ENCODE measurements at regions not wholly inside any gene's neighbourhood (a gene's known extent, or its start where the extent isn't known, plus 50 kb on each side); places are given as distances from the start of the nearest gene placed in this dataset.

DNA sequence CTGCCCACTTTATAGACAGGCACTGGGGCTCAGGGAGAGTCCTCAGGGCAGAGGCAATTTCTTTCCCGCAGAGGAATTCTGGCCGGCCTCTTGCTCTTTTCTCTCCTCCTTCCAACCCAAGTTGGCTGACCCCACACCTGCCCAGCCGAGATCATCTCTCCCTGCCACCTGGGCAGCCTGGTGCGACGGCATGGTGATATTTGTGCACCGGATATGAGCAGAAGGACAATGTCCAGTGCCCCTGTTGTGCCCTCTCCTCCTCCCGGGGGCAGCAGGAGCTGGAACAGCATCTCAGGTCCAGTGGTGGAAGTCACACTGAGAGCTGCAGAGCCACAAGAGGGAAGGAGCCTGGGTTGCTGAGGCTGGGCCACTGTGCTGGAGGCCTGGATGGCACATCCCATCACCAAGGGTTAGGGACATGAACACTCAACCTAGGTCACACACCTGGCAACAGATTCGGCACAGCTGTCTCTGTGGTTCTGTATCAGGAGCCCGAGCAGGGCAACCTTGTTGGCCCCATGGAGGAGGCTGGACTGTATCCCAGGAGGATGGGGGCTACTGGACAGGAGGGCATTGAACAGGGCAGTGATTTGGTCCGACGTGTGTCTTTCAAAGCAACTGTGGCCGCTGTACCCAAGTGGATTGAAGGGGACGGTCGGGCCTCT is 57.7 kb upstream of the DIO3 start:
- BruUV-seq (replicated peaks): no TSS peak
- no peak overlapping the region for H3K4me2 ChIP-seq (ENCODE audit: low read depth, low read length)
- FAIRE-seq: no peak
- no peaks in the 10 kb centered on the region for H3K36me3 ChIP-seq (replicated peaks in 1 of 2; ENCODE audit: control insufficient read depth in 1 of 2, insufficient read depth in 2 of 2, low read length in 2 of 2)
- H3K27me3 ChIP-seq (ENCODE audit: control insufficient read depth in 1 of 2, insufficient read depth in 2 of 2, low read length in 2 of 2): peaks cover 7 to 51% of the 10 kb centered on the region in 2 experiments; a peak in 4 of 5 replicates
- TF ChIP-seq ZNF446 (CRISPR knock-in tag; IDR thresholded peaks at IDR 0.05) (no peak), HIVEP1 (CRISPR knock-in tag; IDR thresholded peaks at IDR 0.05) (no peak), MTA1 (CRISPR knock-in tag; IDR thresholded peaks at IDR 0.05; ENCODE audit: borderline replicate concordance) (no peak)
- TF ChIP-seq, protein P1, sequence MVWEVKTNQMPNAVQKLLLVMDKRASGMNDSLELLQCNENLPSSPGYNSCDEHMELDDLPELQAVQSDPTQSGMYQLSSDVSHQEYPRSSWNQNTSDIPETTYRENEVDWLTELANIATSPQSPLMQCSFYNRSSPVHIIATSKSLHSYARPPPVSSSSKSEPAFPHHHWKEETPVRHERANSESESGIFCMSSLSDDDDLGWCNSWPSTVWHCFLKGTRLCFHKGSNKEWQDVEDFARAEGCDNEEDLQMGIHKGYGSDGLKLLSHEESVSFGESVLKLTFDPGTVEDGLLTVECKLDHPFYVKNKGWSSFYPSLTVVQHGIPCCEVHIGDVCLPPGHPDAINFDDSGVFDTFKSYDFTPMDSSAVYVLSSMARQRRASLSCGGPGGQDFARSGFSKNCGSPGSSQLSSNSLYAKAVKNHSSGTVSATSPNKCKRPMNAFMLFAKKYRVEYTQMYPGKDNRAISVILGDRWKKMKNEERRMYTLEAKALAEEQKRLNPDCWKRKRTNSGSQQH (CRISPR knock-in tag; IDR thresholded peaks at IDR 0.05; ENCODE audit: low read depth): no peak
- TF ChIP-seq, protein P2, sequence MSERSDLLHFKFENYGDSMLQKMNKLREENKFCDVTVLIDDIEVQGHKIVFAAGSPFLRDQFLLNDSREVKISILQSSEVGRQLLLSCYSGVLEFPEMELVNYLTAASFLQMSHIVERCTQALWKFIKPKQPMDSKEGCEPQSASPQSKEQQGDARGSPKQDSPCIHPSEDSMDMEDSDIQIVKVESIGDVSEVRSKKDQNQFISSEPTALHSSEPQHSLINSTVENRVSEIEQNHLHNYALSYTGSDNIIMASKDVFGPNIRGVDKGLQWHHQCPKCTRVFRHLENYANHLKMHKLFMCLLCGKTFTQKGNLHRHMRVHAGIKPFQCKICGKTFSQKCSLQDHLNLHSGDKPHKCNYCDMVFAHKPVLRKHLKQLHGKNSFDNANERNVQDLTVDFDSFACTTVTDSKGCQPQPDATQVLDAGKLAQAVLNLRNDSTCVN (CRISPR knock-in tag; IDR thresholded peaks at IDR 0.05; ENCODE audit: borderline replicate concordance): no peak
- TF ChIP-seq, protein P3, sequence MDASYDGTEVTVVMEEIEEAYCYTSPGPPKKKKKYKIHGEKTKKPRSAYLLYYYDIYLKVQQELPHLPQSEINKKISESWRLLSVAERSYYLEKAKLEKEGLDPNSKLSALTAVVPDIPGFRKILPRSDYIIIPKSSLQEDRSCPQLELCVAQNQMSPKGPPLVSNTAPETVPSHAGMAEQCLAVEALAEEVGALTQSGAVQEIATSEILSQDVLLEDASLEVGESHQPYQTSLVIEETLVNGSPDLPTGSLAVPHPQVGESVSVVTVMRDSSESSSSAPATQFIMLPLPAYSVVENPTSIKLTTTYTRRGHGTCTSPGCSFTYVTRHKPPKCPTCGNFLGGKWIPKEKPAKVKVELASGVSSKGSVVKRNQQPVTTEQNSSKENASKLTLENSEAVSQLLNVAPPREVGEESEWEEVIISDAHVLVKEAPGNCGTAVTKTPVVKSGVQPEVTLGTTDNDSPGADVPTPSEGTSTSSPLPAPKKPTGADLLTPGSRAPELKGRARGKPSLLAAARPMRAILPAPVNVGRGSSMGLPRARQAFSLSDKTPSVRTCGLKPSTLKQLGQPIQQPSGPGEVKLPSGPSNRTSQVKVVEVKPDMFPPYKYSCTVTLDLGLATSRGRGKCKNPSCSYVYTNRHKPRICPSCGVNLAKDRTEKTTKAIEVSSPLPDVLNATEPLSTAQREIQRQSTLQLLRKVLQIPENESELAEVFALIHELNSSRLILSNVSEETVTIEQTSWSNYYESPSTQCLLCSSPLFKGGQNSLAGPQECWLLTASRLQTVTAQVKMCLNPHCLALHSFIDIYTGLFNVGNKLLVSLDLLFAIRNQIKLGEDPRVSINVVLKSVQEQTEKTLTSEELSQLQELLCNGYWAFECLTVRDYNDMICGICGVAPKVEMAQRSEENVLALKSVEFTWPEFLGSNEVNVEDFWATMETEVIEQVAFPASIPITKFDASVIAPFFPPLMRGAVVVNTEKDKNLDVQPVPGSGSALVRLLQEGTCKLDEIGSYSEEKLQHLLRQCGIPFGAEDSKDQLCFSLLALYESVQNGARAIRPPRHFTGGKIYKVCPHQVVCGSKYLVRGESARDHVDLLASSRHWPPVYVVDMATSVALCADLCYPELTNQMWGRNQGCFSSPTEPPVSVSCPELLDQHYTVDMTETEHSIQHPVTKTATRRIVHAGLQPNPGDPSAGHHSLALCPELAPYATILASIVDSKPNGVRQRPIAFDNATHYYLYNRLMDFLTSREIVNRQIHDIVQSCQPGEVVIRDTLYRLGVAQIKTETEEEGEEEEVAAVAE (CRISPR knock-in tag; IDR thresholded peaks at IDR 0.05; ENCODE audit: borderline replicate concordance): no peak
- peaks cover 15% of the 10 kb centered on the region for H3K4me1 ChIP-seq (ENCODE audit: insufficient read depth, low read length)
- no peak overlapping the region for H3K9ac ChIP-seq (ENCODE audit: insufficient read depth, low read depth, low read length)
- no peaks in the 10 kb centered on the region for H4K20me1 ChIP-seq (ENCODE audit: insufficient read depth, low read length)
- DNase-seq (ENCODE audit: low spot score): no peak
- H3K9me3 ChIP-seq (ENCODE audit: low read length): no peaks in the 10 kb centered on the region; the same call in 1 of the 2 replicates
- no peak overlapping the region for H3K27ac ChIP-seq (ENCODE audit: extremely low read length, insufficient read depth, low read length)
- no peak overlapping the region for H3K4me3 ChIP-seq (replicated peaks in 1 of 3; ENCODE audit: insufficient read depth in 1 of 3, low read depth in 2 of 3, low read length in 3 of 3)
- WGBS (ENCODE audit: low lambda C conversion rate): 40% methylated on average over 12 of the region's 14 CpGs
- ATAC-seq: no peak
- ChIA-PET CTCF (ENCODE audit: low intra/inter-chr PET ratio, low total read pairs) (no interaction called here), POLR2A (no interaction called here)
- in situ Hi-C loops (cut with HindIII; ENCODE audit: extremely low pct_ligation_motif_present, low pct_unique_long_range_greater_than_20kb) (no loop called here), intact Hi-C loops (cut with micrococcal nuclease; ENCODE audit: unreplicated experiment) (no loop called here)
- H3K79me2 ChIP-seq (ENCODE audit: insufficient read depth, low read length): no peaks in the 10 kb centered on the region
- H2AFZ ChIP-seq (ENCODE audit: low read length): no peak overlapping the region
